ENCODE measurements at regions not wholly inside any gene's neighbourhood (a gene's known extent, or its start where the extent isn't known, plus 50 kb on each side); places are given as distances from the start of the nearest gene placed in this dataset.

- DNase-seq: no peak
Observed at GRCh38 chr14:54177641-54178621, 218.9 kb upstream of the CDKN3 start.

- DNase-seq: no peak
Observed at GRCh38 chr14:54182419-54183045, 214.3 kb upstream of the CDKN3 start.

- DNase-seq: no peak
Observed at GRCh38 chr14:54186821-54187763, 209.7 kb upstream of the CDKN3 start.

GRCh38 chr14:54188064-54188666 is 208.6 kb upstream of the CDKN3 start:
- DNase-seq: no peak

- DNase-seq: no peak
Observed at GRCh38 chr14:54189333-54189732, 207.5 kb upstream of the CDKN3 start.

- no peak for DNase-seq
Observed at GRCh38 chr14:54189748-54190354, 207.0 kb upstream of the CDKN3 start.

- no peak for DNase-seq
Observed at GRCh38 chr14:54191846-54192245, 205.0 kb upstream of the CDKN3 start.

GRCh38 chr14:54192610-54193009 is 204.2 kb upstream of the CDKN3 start:
- DNase-seq: no peak

- DNase-seq: no peak
Observed at GRCh38 chr14:54193871-54194270, 202.9 kb upstream of the CDKN3 start.

- DNase-seq: no peak
Observed at GRCh38 chr14:54194501-54194900, 202.3 kb upstream of the CDKN3 start.

- no peak for DNase-seq
Observed at GRCh38 chr14:54197369-54197768, 199.4 kb upstream of the CDKN3 start.

- DNase-seq: no peak
Observed at GRCh38 chr14:54200726-54201125, 196.1 kb upstream of the CDKN3 start.

GRCh38 chr14:54202288-54202687 is 194.5 kb upstream of the CDKN3 start:
- DNase-seq: no peak

- no peak for DNase-seq
Observed at GRCh38 chr14:54206516-54206915, 190.3 kb upstream of the CDKN3 start.

- no peak for DNase-seq
Observed at GRCh38 chr14:54207075-54207474, 189.7 kb upstream of the CDKN3 start.

GRCh38 chr14:54207476-54208462 is 189.0 kb upstream of the CDKN3 start:
- DNase-seq: no peak

- no peak for DNase-seq
Observed at GRCh38 chr14:54208751-54209150, 188.1 kb upstream of the CDKN3 start.

GRCh38 chr14:54209511-54210250 is 187.1 kb upstream of the CDKN3 start:
- DNase-seq: no peak

GRCh38 chr14:54211551-54212308 is 185.1 kb upstream of the CDKN3 start:
- no peak for DNase-seq

All from NCI-H524 treated with DMSO at 0.1 percent for 48 hours (cell line).